HCT116 (cell line): ENCODE measurements at regions not wholly inside any gene's neighbourhood (a gene's known extent, or its start where the extent isn't known, plus 50 kb on each side); places are given as distances from the start of the nearest gene placed in this dataset.

Experiments used
- ATAC-seq: fragments of 200-7000 bp; cut with Tn5 transposase; 2 replicates; pipeline ENCODE4 v1.9.1; 2020; ENCODE audit warnings: mild to moderate bottlenecking, moderate library complexity
- BruUV-seq: library from RNA; stranded (reverse); fragments of 400-500 nt; replicated peaks from 2 replicates; lab custom pipeline; 2021; lab: Mats Ljungman, UMichigan
- CTCF ChIA-PET: fragments of 300-600 bp; sonication (Branson Sonifier 250); formaldehyde crosslinking; loops from one replicate; lab custom pipeline; 2021; ENCODE audit warnings: antibody characterized with exemption; lab: Charles Lee
- POLR2A ChIA-PET: fragments of 300-600, 350-600 bp; sonication (Branson Sonifier 250); formaldehyde crosslinking; loops from one replicate; lab custom pipeline; 2021; ENCODE audit warnings: antibody characterized with exemption; lab: Charles Lee
- RAD21 ChIA-PET, 2 experiments: fragments of 300-600 bp; sonication (Branson Sonifier 250); formaldehyde crosslinking; loops; one replicate each; lab custom pipeline; 2023; ENCODE audit warnings: low total read pairs in 2 of 2; ENCODE audit not compliant: uncharacterized antibody in 2 of 2, unreplicated experiment in 2 of 2, low non-redundant PET in 1 of 2; lab: Charles Lee
- DNase-seq: peaks from one replicate; pipeline ENCODE4 v3.0.0-alpha.2; 2010; ENCODE audit warnings: low read depth, low spot score
- H2AFZ ChIP-seq: fragments of 200-600 bp; shearing (Covaris generic), sonication (generic); 2 replicates; pipeline ENCODE4 v1.6.1; 2017; ENCODE audit warnings: low read depth, mixed run types, mixed read lengths, antibody characterized with exemption, low read length; ENCODE audit not compliant: poor library complexity, severe bottlenecking
- H3K27ac ChIP-seq: 2 replicates; pipeline ENCODE4 v1.5.1; 2012; ENCODE audit warnings: low read depth, low read length
- H3K27me3 ChIP-seq: fragments of 200-600 bp; sonication (generic); 2 replicates; pipeline ENCODE4 v1.6.1; 2016; ENCODE audit warnings: mixed run types, low read length, mixed read lengths; ENCODE audit not compliant: insufficient read depth
- H3K36me3 ChIP-seq, 2 experiments: fragments of 200-500 bp in 1 of 2; fragments of 200-600 bp in 1 of 2; sonication (Bioruptor generic) in 1 of 2; sonication (generic) in 1 of 2; 2 replicates each; pipeline versions ENCODE4 v1.5.1 to v1.6.1; 2014 to 2016; ENCODE audit warnings: low read length in 2 of 2, inconsistent platforms in 1 of 2, mixed read lengths in 1 of 2, mixed run types in 1 of 2; ENCODE audit not compliant: insufficient read depth in 2 of 2, control insufficient read depth in 1 of 2
- H3K4me1 ChIP-seq, 2 experiments: fragments of 200-600 bp in 1 of 2; sonication (generic) in 1 of 2; 2 replicates each; pipeline versions ENCODE4 v1.5.1 to v1.6.1; 2012 to 2017; ENCODE audit warnings: low read length in 2 of 2, inconsistent platforms in 1 of 2, mild to moderate bottlenecking in 1 of 2, mixed read lengths in 1 of 2, mixed run types in 1 of 2, moderate library complexity in 1 of 2; ENCODE audit not compliant: insufficient read depth in 2 of 2, control insufficient read depth in 1 of 2
- H3K4me2 ChIP-seq: fragments of 200-600 bp; sonication (generic); 2 replicates; pipeline ENCODE4 v1.6.1; 2017; ENCODE audit warnings: mixed run types, low read length, mixed read lengths
- H3K4me3 ChIP-seq, 2 experiments: fragments of 200-600 bp in 1 of 2; sonication (generic) in 1 of 2; replicated peaks in 1 of 2; 2 replicates each; pipeline ENCODE4 v1.5.1; 2011 to 2016; ENCODE audit warnings: low read length in 2 of 2, control low read depth in 1 of 2, low read depth in 1 of 2, mild to moderate bottlenecking in 1 of 2, mixed read lengths in 1 of 2, mixed run types in 1 of 2
- H3K79me2 ChIP-seq: fragments of 200-600 bp; sonication (generic); 2 replicates; pipeline ENCODE4 v1.6.1; 2017; ENCODE audit warnings: mild to moderate bottlenecking, mixed run types, low read length, moderate library complexity, mixed read lengths; ENCODE audit not compliant: insufficient read depth
- H3K9ac ChIP-seq: fragments of 200-600 bp; sonication (generic); 2 replicates; pipeline ENCODE4 v1.6.1; 2016; ENCODE audit warnings: low read length, mixed read lengths
- H3K9me2 ChIP-seq: fragments of 200-600 bp; sonication (generic), shearing (Covaris generic); 2 replicates; pipeline ENCODE4 v1.6.1; 2017; ENCODE audit warnings: mixed run types, mild to moderate bottlenecking, moderate library complexity; ENCODE audit not compliant: insufficient read depth
- H3K9me3 ChIP-seq, 2 experiments: fragments of 200-500 bp in 1 of 2; fragments of 200-600 bp in 1 of 2; sonication (Bioruptor generic) in 1 of 2; sonication (generic) in 1 of 2; 2 replicates each; pipeline ENCODE4 v1.6.1; 2014 to 2017; ENCODE audit warnings: low read length in 2 of 2, mixed read lengths in 2 of 2, inconsistent platforms in 1 of 2, low read depth in 1 of 2, mild to moderate bottlenecking in 1 of 2, mixed run types in 1 of 2, moderate library complexity in 1 of 2; ENCODE audit not compliant: control insufficient read depth in 1 of 2, insufficient read depth in 1 of 2
- H4K20me1 ChIP-seq: fragments of 200-600 bp; sonication (generic), shearing (Covaris generic); 2 replicates; pipeline ENCODE4 v1.6.1; 2017; ENCODE audit warnings: mixed run types, mild to moderate bottlenecking, moderate library complexity; ENCODE audit not compliant: insufficient read depth
- ATF3 ChIP-seq: IDR thresholded peaks from 2 replicates; pipeline ENCODE4 v1.6.1; 2012
- CEBPB ChIP-seq: IDR thresholded peaks from 2 replicates; pipeline ENCODE4 v1.6.1; 2012; ENCODE audit warnings: low read depth
- ELF1 ChIP-seq: IDR thresholded peaks from 2 replicates; pipeline ENCODE4 v1.6.1; 2012; ENCODE audit warnings: low read depth, borderline replicate concordance
- EZH2 ChIP-seq: fragments of 200-600 bp; sonication (generic); IDR thresholded peaks from 2 replicates; pipeline ENCODE4 v1.6.1; 2017; ENCODE audit warnings: antibody characterized with exemption, mixed run types
- EZH2phosphoT487 ChIP-seq: fragments of 200-600 bp; IDR thresholded peaks from 2 replicates; pipeline ENCODE4 v1.6.1; 2018; ENCODE audit warnings: antibody characterized with exemption, borderline replicate concordance
- FOSL1 ChIP-seq: IDR thresholded peaks from 2 replicates; pipeline ENCODE4 v1.6.1; 2012; ENCODE audit warnings: low read depth
- MAX ChIP-seq: IDR thresholded peaks from 2 replicates; pipeline ENCODE4 v1.6.1; 2012
- POLR2AphosphoS5 ChIP-seq: IDR thresholded peaks from 2 replicates; pipeline ENCODE4 v1.6.1; 2011; ENCODE audit warnings: mild to moderate bottlenecking, low read depth, low read length, moderate library complexity
- RAD21 ChIP-seq: IDR thresholded peaks from 2 replicates; pipeline ENCODE4 v1.6.1; 2012; ENCODE audit warnings: low read depth, mild to moderate bottlenecking
- REST ChIP-seq: IDR thresholded peaks from 2 replicates; pipeline ENCODE4 v1.6.1; 2012; ENCODE audit warnings: low read depth
- SIN3A ChIP-seq: IDR thresholded peaks from 2 replicates; pipeline ENCODE4 v1.6.1; 2012; ENCODE audit warnings: low read depth
- SP1 ChIP-seq: IDR thresholded peaks from 2 replicates; pipeline ENCODE4 v1.6.1; 2012; ENCODE audit warnings: low read depth
- SRF ChIP-seq: IDR thresholded peaks from 2 replicates; pipeline ENCODE4 v1.6.1; 2012; ENCODE audit warnings: low read depth
- TCF7L2 ChIP-seq: IDR thresholded peaks from 2 replicates; pipeline ENCODE4 v1.7.0; 2011; ENCODE audit warnings: borderline replicate concordance, inconsistent platforms; ENCODE audit not compliant: insufficient read depth, insufficient read length; ENCODE audit errors: extremely low read depth
- intact Hi-C: fragments of 100-400 bp; cut with micrococcal nuclease; formaldehyde crosslinking; loops from 2 replicates; pipeline ENCODE4 v1.10.0; 2022
- TF ChIP-seq, protein P1 (sequence below): IDR thresholded peaks from 2 replicates; pipeline ENCODE4 v1.6.1; 2011; ENCODE audit warnings: mild to moderate bottlenecking, low read length, moderate library complexity; ENCODE audit not compliant: insufficient replicate concordance; ENCODE audit errors: extremely low read depth

- Histone ChIP-seq H3K4me2 (no peak overlapping the region), H3K4me3 (no peak overlapping the region), H2AFZ (no peak overlapping the region), H4K20me1 (no peaks in the 10 kb centered on the region), H3K36me3 (no peaks in the 10 kb centered on the region), H3K79me2 (no peaks in the 10 kb centered on the region), H3K27me3 (no peaks in the 10 kb centered on the region), H3K27ac (no peak overlapping the region), H3K4me1 (no peaks in the 10 kb centered on the region), H3K9ac (no peak overlapping the region), H3K9me2 (no peaks in the 10 kb centered on the region), H3K9me3 (no peaks in the 10 kb centered on the region)
- DNase-seq (no peak), ATAC-seq (no peak)
- ChIA-PET CTCF (no interaction called here), RAD21 (no interaction called here), POLR2A (no interaction called here)
- no peak for TF ChIP-seq POLR2AphosphoS5
- no peak for TF ChIP-seq RAD21
- TF ChIP-seq SP1: no peak
- no peak for TF ChIP-seq TCF7L2
- TF ChIP-seq ELF1: no peak
- TF ChIP-seq CEBPB: no peak
- no peak for TF ChIP-seq ATF3
- TF ChIP-seq EZH2: no peak
- TF ChIP-seq SIN3A: no peak
- no peak for TF ChIP-seq MAX
- TF ChIP-seq REST: no peak
- TF ChIP-seq, protein P1, sequence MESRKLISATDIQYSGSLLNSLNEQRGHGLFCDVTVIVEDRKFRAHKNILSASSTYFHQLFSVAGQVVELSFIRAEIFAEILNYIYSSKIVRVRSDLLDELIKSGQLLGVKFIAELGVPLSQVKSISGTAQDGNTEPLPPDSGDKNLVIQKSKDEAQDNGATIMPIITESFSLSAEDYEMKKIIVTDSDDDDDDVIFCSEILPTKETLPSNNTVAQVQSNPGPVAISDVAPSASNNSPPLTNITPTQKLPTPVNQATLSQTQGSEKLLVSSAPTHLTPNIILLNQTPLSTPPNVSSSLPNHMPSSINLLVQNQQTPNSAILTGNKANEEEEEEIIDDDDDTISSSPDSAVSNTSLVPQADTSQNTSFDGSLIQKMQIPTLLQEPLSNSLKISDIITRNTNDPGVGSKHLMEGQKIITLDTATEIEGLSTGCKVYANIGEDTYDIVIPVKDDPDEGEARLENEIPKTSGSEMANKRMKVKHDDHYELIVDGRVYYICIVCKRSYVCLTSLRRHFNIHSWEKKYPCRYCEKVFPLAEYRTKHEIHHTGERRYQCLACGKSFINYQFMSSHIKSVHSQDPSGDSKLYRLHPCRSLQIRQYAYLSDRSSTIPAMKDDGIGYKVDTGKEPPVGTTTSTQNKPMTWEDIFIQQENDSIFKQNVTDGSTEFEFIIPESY: no peak
- TF ChIP-seq FOSL1: no peak
- TF ChIP-seq SRF: no peak
- no peak for TF ChIP-seq EZH2phosphoT487
- no TSS peak for BruUV-seq
- intact Hi-C loops: no loop called here
Observed at GRCh38 chr21:14615359-14615974, 69.4 kb upstream of the SAMSN1 start.
